KMS-11 (cell line): ENCODE measurements at regions not wholly inside any gene's neighbourhood (a gene's known extent, or its start where the extent isn't known, plus 50 kb on each side); places are given as distances from the start of the nearest gene placed in this dataset.

ENCODE experiments used
- H2AFZ ChIP-seq: fragments of 200-600 bp; sonication (generic); 2 replicates; pipeline ENCODE4 v1.6.1; 2016; ENCODE audit warnings: antibody characterized with exemption, mixed run types, low read depth
- H3K27ac ChIP-seq: fragments of 200-600 bp; sonication (generic); 2 replicates; pipeline ENCODE4 v1.6.1; 2016; ENCODE audit warnings: mild to moderate bottlenecking, mixed run types
- H3K27me3 ChIP-seq: fragments of 200-600 bp; sonication (generic); 2 replicates; pipeline ENCODE4 v1.6.1; 2017; ENCODE audit warnings: mild to moderate bottlenecking, low read depth, mixed run types, moderate library complexity; ENCODE audit not compliant: insufficient read depth
- H3K36me3 ChIP-seq: fragments of 200-600 bp; sonication (generic); 2 replicates; pipeline ENCODE4 v1.6.1; 2017; ENCODE audit warnings: mild to moderate bottlenecking, mixed run types; ENCODE audit not compliant: insufficient read depth
- H3K4me1 ChIP-seq: fragments of 200-600 bp; sonication (generic); 2 replicates; pipeline ENCODE4 v1.6.1; 2016; ENCODE audit warnings: mild to moderate bottlenecking, low read depth, mixed run types; ENCODE audit not compliant: poor library complexity, severe bottlenecking
- H3K4me2 ChIP-seq: fragments of 200-600 bp; sonication (generic); 2 replicates; pipeline ENCODE4 v1.7.0; 2016; ENCODE audit warnings: mild to moderate bottlenecking, mixed run types
- H3K4me3 ChIP-seq: fragments of 200-600 bp; sonication (generic); IDR thresholded peaks from 2 replicates; pipeline ENCODE4 v1.6.1; 2017; ENCODE audit warnings: low read depth, low read length, mixed read lengths; ENCODE audit not compliant: insufficient read depth
- H3K79me2 ChIP-seq: fragments of 200-600 bp; sonication (generic); 2 replicates; pipeline ENCODE4 v1.6.1; 2016; ENCODE audit warnings: low read depth, mixed run types; ENCODE audit not compliant: insufficient read depth
- H3K9ac ChIP-seq: fragments of 200-600 bp; sonication (generic); 2 replicates; pipeline ENCODE4 v1.6.1; 2016; ENCODE audit warnings: mild to moderate bottlenecking, mixed run types
- H4K20me1 ChIP-seq: fragments of 200-600 bp; sonication (generic); 2 replicates; pipeline ENCODE4 v1.6.1; 2016; ENCODE audit warnings: mild to moderate bottlenecking, mixed run types; ENCODE audit not compliant: insufficient read depth
- TF ChIP-seq, protein P1 (sequence below): fragments of 200-600 bp; sonication (generic); conservative IDR thresholded peaks from 2 replicates; pipeline ENCODE4 v1.6.1; 2017; ENCODE audit warnings: low read depth, mild to moderate bottlenecking, antibody characterized with exemption, low read length, moderate library complexity, mixed read lengths

DNA sequence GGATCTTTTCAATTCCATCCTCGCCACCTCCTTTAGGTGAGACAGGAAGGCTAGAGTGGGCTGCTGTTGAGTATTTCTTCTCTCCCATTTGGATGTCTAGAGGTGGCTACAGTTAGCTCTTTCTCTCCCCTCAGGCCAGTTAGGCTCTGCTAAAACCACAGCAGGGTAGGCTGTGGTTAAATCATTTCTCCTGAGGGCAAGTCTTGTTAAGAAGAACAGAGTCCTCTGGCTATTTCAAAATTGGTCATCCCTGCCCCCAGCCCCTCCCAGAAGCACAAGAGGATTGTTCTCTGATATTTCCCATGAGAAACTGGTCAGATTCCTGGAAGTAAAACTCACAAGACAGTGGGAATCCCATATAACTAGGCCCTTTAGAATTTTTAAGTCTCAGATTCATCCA, 1359.5 kb downstream of the TECRL start:
- TF ChIP-seq, protein P1, sequence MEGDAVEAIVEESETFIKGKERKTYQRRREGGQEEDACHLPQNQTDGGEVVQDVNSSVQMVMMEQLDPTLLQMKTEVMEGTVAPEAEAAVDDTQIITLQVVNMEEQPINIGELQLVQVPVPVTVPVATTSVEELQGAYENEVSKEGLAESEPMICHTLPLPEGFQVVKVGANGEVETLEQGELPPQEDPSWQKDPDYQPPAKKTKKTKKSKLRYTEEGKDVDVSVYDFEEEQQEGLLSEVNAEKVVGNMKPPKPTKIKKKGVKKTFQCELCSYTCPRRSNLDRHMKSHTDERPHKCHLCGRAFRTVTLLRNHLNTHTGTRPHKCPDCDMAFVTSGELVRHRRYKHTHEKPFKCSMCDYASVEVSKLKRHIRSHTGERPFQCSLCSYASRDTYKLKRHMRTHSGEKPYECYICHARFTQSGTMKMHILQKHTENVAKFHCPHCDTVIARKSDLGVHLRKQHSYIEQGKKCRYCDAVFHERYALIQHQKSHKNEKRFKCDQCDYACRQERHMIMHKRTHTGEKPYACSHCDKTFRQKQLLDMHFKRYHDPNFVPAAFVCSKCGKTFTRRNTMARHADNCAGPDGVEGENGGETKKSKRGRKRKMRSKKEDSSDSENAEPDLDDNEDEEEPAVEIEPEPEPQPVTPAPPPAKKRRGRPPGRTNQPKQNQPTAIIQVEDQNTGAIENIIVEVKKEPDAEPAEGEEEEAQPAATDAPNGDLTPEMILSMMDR = no peak
- Histone ChIP-seq H3K9ac (no peak overlapping the region), H3K27me3 (no peaks in the 10 kb centered on the region), H3K27ac (no peak overlapping the region), H2AFZ (no peak overlapping the region), H4K20me1 (no peaks in the 10 kb centered on the region), H3K36me3 (no peaks in the 10 kb centered on the region), H3K4me1 (no peaks in the 10 kb centered on the region), H3K79me2 (no peaks in the 10 kb centered on the region), H3K4me3 (no peak overlapping the region), H3K4me2 (no peak overlapping the region)

DNA sequence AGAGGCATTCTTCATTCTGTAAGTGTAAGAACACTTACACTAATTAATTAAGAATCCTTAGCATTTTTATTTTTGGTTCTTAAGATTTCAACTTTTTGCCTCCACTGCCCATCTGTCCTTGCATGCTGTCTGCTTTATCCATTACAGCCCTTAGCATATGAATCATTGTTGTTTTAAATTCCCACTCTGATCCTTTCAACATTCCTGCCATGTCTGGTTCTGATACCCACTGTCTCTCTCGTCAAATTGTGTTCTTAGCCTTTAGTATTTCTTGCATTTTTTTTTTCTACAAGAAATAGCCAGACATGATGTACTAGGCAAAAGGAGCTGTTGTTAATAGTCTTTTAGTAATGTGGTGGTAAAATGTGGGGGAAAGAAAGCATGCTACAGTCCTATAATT, 1360.0 kb downstream of the TECRL start:
- H3K36me3 ChIP-seq = no peaks in the 10 kb centered on the region
- no peak overlapping the region for H3K9ac ChIP-seq
- no peak overlapping the region for H3K27ac ChIP-seq
- H4K20me1 ChIP-seq = no peaks in the 10 kb centered on the region
- no peaks in the 10 kb centered on the region for H3K79me2 ChIP-seq
- no peak overlapping the region for H2AFZ ChIP-seq
- H3K4me1 ChIP-seq = no peaks in the 10 kb centered on the region
- no peaks in the 10 kb centered on the region for H3K27me3 ChIP-seq
- no peak overlapping the region for H3K4me3 ChIP-seq
- TF ChIP-seq, protein P1 = no peak
- no peak overlapping the region for H3K4me2 ChIP-seq

DNA sequence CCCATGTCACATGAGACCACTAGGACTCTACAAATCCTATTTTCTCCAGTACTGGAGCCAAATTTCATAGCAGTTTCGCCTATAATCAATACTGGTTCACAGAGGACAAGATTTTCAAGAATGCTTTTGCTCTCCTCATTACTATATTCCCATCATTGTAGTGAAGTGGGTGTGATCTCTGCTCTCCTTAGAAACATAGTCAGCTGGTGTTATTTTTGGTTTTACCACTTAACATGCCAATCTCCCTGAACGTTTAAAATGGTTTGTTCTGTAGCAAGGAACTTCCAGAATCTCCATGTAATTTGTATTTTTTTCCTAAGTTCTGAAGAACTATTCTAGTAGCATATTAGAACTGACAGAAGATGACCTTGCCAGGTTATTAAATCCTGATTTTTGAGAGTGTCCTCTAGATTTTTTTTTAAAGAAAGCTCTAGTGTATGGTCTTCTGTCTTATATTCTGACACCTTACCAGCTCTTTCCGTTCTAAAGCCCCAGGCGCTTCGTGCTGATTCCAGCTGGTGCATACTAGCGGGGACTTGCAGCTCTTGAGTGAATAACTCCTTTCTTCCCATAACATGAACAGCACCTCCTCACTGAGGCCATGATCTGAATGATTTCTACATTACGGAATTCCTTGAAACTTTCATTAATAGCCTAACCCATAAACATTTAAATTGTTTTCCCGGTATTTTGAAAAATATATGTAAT, 1372.9 kb downstream of the TECRL start:
- Histone ChIP-seq H2AFZ (no peak overlapping the region), H3K4me1 (no peaks in the 10 kb centered on the region), H3K27me3 (no peaks in the 10 kb centered on the region), H3K4me3 (no peak overlapping the region), H3K9ac (no peak overlapping the region), H4K20me1 (no peaks in the 10 kb centered on the region), H3K27ac (no peak overlapping the region), H3K79me2 (no peaks in the 10 kb centered on the region), H3K4me2 (no peak overlapping the region), H3K36me3 (no peaks in the 10 kb centered on the region)
- TF ChIP-seq, protein P1 = no peak

DNA sequence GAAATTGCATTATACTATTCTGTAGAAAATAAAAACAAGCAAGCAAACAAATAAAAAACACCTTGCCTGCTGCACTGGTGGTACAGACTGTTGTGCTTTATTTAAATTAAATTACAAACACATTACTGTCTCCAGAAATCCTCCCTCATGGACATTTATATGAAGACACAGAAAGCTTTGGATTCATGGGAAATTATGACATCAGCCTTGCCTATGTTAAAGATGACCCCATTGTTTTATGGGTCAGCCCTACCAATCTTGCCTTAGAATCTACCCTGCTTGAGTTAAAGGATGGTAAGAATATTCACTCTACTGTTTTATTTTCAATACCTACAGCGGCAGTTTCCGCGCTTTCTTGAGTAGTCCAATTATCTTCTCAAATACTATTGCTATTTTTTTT, 1379.9 kb downstream of the TECRL start:
- Histone ChIP-seq H3K4me3 (no peak overlapping the region), H4K20me1 (no peaks in the 10 kb centered on the region), H3K79me2 (no peaks in the 10 kb centered on the region), H3K27me3 (no peaks in the 10 kb centered on the region), H3K4me2 (no peak overlapping the region), H3K27ac (no peak overlapping the region), H3K36me3 (no peaks in the 10 kb centered on the region), H3K9ac (no peak overlapping the region), H2AFZ (no peak overlapping the region), H3K4me1 (no peaks in the 10 kb centered on the region)
- TF ChIP-seq, protein P1 = no peak
